HCT116 (cell line): ENCODE measurements at regions not wholly inside any gene's neighbourhood (a gene's known extent, or its start where the extent isn't known, plus 50 kb on each side); places are given as distances from the start of the nearest gene placed in this dataset.

Experiments used
- ATF3 ChIP-seq: IDR thresholded peaks from 2 replicates; pipeline ENCODE4 v1.6.1; 2012
- EGR1 ChIP-seq: IDR thresholded peaks from 2 replicates; pipeline ENCODE4 v1.6.1; 2012; ENCODE audit warnings: low read depth
- ELF1 ChIP-seq: IDR thresholded peaks from 2 replicates; pipeline ENCODE4 v1.6.1; 2012; ENCODE audit warnings: low read depth, borderline replicate concordance
- EZH2 ChIP-seq: fragments of 200-600 bp; sonication (generic); IDR thresholded peaks from 2 replicates; pipeline ENCODE4 v1.6.1; 2017; ENCODE audit warnings: antibody characterized with exemption, mixed run types
- EZH2phosphoT487 ChIP-seq: fragments of 200-600 bp; IDR thresholded peaks from 2 replicates; pipeline ENCODE4 v1.6.1; 2018; ENCODE audit warnings: antibody characterized with exemption, borderline replicate concordance
- POLR2A ChIP-seq: IDR thresholded peaks from 2 replicates; pipeline ENCODE4 v1.7.0; 2011; ENCODE audit warnings: borderline replicate concordance; ENCODE audit not compliant: insufficient read depth, insufficient read length; ENCODE audit errors: extremely low read depth
- POLR2AphosphoS5 ChIP-seq: IDR thresholded peaks from 2 replicates; pipeline ENCODE4 v1.6.1; 2011; ENCODE audit warnings: mild to moderate bottlenecking, low read depth, low read length, moderate library complexity
- RAD21 ChIP-seq: IDR thresholded peaks from 2 replicates; pipeline ENCODE4 v1.6.1; 2012; ENCODE audit warnings: low read depth, mild to moderate bottlenecking
- REST ChIP-seq: IDR thresholded peaks from 2 replicates; pipeline ENCODE4 v1.6.1; 2012; ENCODE audit warnings: low read depth
- SIN3A ChIP-seq: IDR thresholded peaks from 2 replicates; pipeline ENCODE4 v1.6.1; 2012; ENCODE audit warnings: low read depth
- SP1 ChIP-seq: IDR thresholded peaks from 2 replicates; pipeline ENCODE4 v1.6.1; 2012; ENCODE audit warnings: low read depth
- SRF ChIP-seq: IDR thresholded peaks from 2 replicates; pipeline ENCODE4 v1.6.1; 2012; ENCODE audit warnings: low read depth
- YY1 ChIP-seq: IDR thresholded peaks from 2 replicates; pipeline ENCODE4 v1.6.1; 2011; ENCODE audit warnings: low read length, low read depth, moderate library complexity, mild to moderate bottlenecking; ENCODE audit not compliant: insufficient replicate concordance; ENCODE audit errors: extremely low read depth
- TF ChIP-seq, protein P1 (sequence below), 3 experiments: fragments of 200-600 bp in 1 of 3; sonication (generic) in 1 of 3; IDR thresholded peaks in 2 of 3; conservative IDR thresholded peaks in 1 of 3; 2 replicates each; pipeline ENCODE4 v1.5.1; 2012 to 2017; ENCODE audit warnings: low read depth in 2 of 3, low read length in 2 of 3, antibody characterized with exemption in 1 of 3, borderline replicate concordance in 1 of 3, control low read depth in 1 of 3, mild to moderate bottlenecking in 1 of 3, mixed read lengths in 1 of 3, mixed run types in 1 of 3, moderate library complexity in 1 of 3; ENCODE audit not compliant: insufficient read depth in 1 of 3

- no peak for TF ChIP-seq POLR2A
- TF ChIP-seq ELF1 = no peak
- TF ChIP-seq, protein P1, sequence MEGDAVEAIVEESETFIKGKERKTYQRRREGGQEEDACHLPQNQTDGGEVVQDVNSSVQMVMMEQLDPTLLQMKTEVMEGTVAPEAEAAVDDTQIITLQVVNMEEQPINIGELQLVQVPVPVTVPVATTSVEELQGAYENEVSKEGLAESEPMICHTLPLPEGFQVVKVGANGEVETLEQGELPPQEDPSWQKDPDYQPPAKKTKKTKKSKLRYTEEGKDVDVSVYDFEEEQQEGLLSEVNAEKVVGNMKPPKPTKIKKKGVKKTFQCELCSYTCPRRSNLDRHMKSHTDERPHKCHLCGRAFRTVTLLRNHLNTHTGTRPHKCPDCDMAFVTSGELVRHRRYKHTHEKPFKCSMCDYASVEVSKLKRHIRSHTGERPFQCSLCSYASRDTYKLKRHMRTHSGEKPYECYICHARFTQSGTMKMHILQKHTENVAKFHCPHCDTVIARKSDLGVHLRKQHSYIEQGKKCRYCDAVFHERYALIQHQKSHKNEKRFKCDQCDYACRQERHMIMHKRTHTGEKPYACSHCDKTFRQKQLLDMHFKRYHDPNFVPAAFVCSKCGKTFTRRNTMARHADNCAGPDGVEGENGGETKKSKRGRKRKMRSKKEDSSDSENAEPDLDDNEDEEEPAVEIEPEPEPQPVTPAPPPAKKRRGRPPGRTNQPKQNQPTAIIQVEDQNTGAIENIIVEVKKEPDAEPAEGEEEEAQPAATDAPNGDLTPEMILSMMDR (IDR thresholded peaks at IDR 0.05 in 2 of 3, conservative IDR thresholded peaks at IDR 0.05 in 1 of 3; ENCODE audit: borderline replicate concordance in 1 of 3, insufficient read depth in 1 of 3, low read depth in 2 of 3, low read length in 2 of 3) = no peak
- no peak for TF ChIP-seq EGR1
- no peak for TF ChIP-seq SRF
- TF ChIP-seq POLR2AphosphoS5 = no peak
- TF ChIP-seq EZH2phosphoT487 = no peak
- TF ChIP-seq RAD21 = no peak
- TF ChIP-seq EZH2 = no peak
- no peak for TF ChIP-seq REST
- no peak for TF ChIP-seq ATF3
- TF ChIP-seq SP1 = no peak
- TF ChIP-seq SIN3A = no peak
- TF ChIP-seq YY1 = no peak
Observed at GRCh38 chr10:3926675-3927525, 141.9 kb upstream of the KLF6 start.
